ENCODE measurements at regions not wholly inside any gene's neighbourhood (a gene's known extent, or its start where the extent isn't known, plus 50 kb on each side); places are given as distances from the start of the nearest gene placed in this dataset.

DNA sequence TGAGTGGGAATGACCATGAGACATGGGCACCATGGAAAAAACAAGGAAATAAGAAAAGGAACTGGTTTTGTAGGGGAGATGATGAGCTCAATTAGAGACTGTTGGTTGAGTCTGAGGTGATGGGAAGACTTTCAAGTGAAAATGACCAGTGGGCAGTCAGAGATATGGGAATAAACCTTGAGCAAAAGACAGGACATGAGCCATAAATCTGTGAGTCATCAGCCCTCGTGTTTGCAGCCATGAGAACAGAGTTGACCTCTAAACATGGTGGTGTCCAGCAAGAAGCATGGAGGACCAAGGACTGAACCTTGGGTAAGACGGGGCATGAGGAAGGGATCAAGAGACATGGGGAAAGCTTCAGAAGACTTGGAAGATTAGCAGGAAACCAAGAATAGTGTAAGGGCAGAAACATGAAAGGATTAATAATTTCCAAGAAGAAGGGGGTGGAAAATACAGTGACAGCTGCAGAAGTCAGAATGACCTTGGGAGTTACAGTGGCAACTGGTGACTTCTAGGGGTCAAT lies 280.6 kb upstream of the PRDM1 start:
- TF ChIP-seq, protein P1, sequence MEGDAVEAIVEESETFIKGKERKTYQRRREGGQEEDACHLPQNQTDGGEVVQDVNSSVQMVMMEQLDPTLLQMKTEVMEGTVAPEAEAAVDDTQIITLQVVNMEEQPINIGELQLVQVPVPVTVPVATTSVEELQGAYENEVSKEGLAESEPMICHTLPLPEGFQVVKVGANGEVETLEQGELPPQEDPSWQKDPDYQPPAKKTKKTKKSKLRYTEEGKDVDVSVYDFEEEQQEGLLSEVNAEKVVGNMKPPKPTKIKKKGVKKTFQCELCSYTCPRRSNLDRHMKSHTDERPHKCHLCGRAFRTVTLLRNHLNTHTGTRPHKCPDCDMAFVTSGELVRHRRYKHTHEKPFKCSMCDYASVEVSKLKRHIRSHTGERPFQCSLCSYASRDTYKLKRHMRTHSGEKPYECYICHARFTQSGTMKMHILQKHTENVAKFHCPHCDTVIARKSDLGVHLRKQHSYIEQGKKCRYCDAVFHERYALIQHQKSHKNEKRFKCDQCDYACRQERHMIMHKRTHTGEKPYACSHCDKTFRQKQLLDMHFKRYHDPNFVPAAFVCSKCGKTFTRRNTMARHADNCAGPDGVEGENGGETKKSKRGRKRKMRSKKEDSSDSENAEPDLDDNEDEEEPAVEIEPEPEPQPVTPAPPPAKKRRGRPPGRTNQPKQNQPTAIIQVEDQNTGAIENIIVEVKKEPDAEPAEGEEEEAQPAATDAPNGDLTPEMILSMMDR (IDR thresholded peaks at IDR 0.05; ENCODE audit: insufficient read depth, low read length, poor library complexity, severe bottlenecking): no peak
- TF ChIP-seq EZH2phosphoT487 (conservative IDR thresholded peaks at IDR 0.05; ENCODE audit: low read length): no peak
